ENCODE measurements at regions not wholly inside any gene's neighbourhood (a gene's known extent, or its start where the extent isn't known, plus 50 kb on each side); places are given as distances from the start of the nearest gene placed in this dataset.

DNA sequence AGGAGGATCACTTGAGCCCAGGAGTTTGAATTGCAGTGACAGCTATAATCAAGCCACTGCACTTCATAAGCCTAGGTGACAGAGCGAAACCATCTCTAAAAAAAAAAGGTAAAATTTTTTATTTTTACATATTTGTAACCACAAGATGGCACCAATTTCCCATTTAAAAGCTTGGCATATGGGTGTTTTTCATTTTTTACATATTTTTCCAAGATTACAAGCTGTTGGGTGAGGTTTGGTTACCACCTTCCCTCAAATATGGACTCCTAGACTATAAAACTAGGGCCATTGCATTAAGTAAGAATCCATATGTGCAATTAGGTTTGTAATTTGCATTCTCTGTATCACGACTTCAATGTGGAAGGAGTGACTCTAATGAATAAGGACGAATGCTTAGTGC is 129.3 kb upstream of the ACBD5 start:
- TF ChIP-seq ZNF645 (tag by site-specific recombination; IDR thresholded peaks at IDR 0.05): no peak
- TF ChIP-seq REST (tag by site-specific recombination; IDR thresholded peaks at IDR 0.05): no peak
- TF ChIP-seq ZNF747 (tag by site-specific recombination; IDR thresholded peaks at IDR 0.05): no peak
- TF ChIP-seq CTCF (tag by site-specific recombination; IDR thresholded peaks at IDR 0.05): no peak
- no peak for TF ChIP-seq ZFP41 (tag by site-specific recombination; IDR thresholded peaks at IDR 0.05; ENCODE audit: borderline replicate concordance)
- no peak for TF ChIP-seq ZNF785 (tag by site-specific recombination; IDR thresholded peaks at IDR 0.05)
- no peak for TF ChIP-seq ZNF341 (tag by site-specific recombination; IDR thresholded peaks at IDR 0.05; ENCODE audit: low read depth)
- TF ChIP-seq ZBTB21 (tag by site-specific recombination; IDR thresholded peaks at IDR 0.05): no peak

Measured in HEK293 (cell line).